ENCODE measurements at regions not wholly inside any gene's neighbourhood (a gene's known extent, or its start where the extent isn't known, plus 50 kb on each side); places are given as distances from the start of the nearest gene placed in this dataset.

DNA sequence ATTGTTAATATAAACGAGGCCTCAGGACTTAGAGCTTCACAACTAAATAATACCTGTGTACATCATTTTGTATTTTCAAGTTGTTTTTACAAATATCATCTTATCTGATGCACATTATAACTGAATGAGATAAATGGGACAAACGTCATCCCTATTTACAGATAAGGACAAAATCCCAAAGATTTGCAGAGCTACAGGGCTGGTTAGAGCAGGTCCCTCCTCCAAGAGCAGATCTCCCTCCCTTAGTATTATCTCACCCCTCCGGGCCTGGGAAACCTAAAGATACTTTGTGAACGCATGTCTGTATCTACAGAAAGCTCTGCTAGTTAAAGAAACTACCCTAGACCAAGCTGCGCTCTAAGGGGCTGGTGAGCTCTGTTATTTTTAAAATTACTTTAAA is 130.4 kb upstream of the PROKR2 start:
- no peak overlapping the region for H3K4me3 ChIP-seq (ENCODE audit: control extremely low read depth in 1 of 5, extremely low read depth in 1 of 5, insufficient read depth in 1 of 5, low read depth in 2 of 5, low read length in 4 of 5)
- peaks cover 54% of the 10 kb centered on the region for H3K27me3 Mint-ChIP-seq
- intact Hi-C loops (cut with micrococcal nuclease) = no loop called here
- no peak for TF ChIP-seq EZH2 (IDR thresholded peaks at IDR 0.05; ENCODE audit: borderline replicate concordance, insufficient read depth, low read depth, low read length, poor library complexity, severe bottlenecking)
- TF ChIP-seq, protein P1, sequence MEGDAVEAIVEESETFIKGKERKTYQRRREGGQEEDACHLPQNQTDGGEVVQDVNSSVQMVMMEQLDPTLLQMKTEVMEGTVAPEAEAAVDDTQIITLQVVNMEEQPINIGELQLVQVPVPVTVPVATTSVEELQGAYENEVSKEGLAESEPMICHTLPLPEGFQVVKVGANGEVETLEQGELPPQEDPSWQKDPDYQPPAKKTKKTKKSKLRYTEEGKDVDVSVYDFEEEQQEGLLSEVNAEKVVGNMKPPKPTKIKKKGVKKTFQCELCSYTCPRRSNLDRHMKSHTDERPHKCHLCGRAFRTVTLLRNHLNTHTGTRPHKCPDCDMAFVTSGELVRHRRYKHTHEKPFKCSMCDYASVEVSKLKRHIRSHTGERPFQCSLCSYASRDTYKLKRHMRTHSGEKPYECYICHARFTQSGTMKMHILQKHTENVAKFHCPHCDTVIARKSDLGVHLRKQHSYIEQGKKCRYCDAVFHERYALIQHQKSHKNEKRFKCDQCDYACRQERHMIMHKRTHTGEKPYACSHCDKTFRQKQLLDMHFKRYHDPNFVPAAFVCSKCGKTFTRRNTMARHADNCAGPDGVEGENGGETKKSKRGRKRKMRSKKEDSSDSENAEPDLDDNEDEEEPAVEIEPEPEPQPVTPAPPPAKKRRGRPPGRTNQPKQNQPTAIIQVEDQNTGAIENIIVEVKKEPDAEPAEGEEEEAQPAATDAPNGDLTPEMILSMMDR (IDR thresholded peaks at IDR 0.05) = no peak
- ChIA-PET POLR2A (no interaction called here), CTCF (interaction anchor here (0.7 to 3.3 kb wide), 7 partner anchors 9 to 321 kb away, joined by 3 to 18 read pairs (median 9); partner anchors contain the start of gene CDS2)
- no peak overlapping the region for H2AFZ ChIP-seq (ENCODE audit: insufficient read depth, low read depth, low read length, poor library complexity, severe bottlenecking)
- H3K4me2 ChIP-seq (replicated peaks; ENCODE audit: low read depth, low read length, poor library complexity, severe bottlenecking) = no peak overlapping the region
- ATAC-seq (ENCODE audit: low read depth) (no peak), DNase-seq (no peak)
- H3K4me1 Mint-ChIP-seq = no peaks in the 10 kb centered on the region
- no peaks in the 10 kb centered on the region for H3K79me2 ChIP-seq (ENCODE audit: control insufficient read depth, insufficient read depth, low read length)
- peaks cover 0 to 2% (median 0%) of the 10 kb centered on the region in 3 donors for H3K9me3 ChIP-seq (ENCODE audit: control extremely low read depth in 1 of 3, control insufficient read depth in 2 of 3, insufficient read depth in 1 of 3, low read length in 2 of 3)
- no peak overlapping the region for H3K9ac ChIP-seq (ENCODE audit: low read length)
- no peaks in the 10 kb centered on the region for H3K4me1 ChIP-seq (ENCODE audit: control insufficient read depth in 2 of 2, insufficient read depth in 2 of 2, low read length in 2 of 2)
- no peak overlapping the region for H3K27ac Mint-ChIP-seq
- H3K9me3 Mint-ChIP-seq (ENCODE audit: insufficient read depth) = no peaks in the 10 kb centered on the region
- no peak overlapping the region for H3K4me3 Mint-ChIP-seq
- H4K20me1 ChIP-seq (ENCODE audit: control insufficient read depth, insufficient read depth, low read length, poor library complexity, severe bottlenecking) = no peaks in the 10 kb centered on the region
- WGBS (ENCODE audit: insufficient coverage) = 83% methylated on average over 1 of the region's 5 CpGs
- no peak overlapping the region for H3K27ac ChIP-seq (ENCODE audit: low read length in 2 of 2)
- peaks cover 0 to 17% (median 4%) of the 10 kb centered on the region in 4 experiments for H3K27me3 ChIP-seq (replicated peaks in 1 of 4; ENCODE audit: control extremely low read depth in 1 of 4, control insufficient read depth in 3 of 4, insufficient read depth in 4 of 4, low read length in 3 of 4)
- no peaks in the 10 kb centered on the region for H3K36me3 ChIP-seq (replicated peaks in 1 of 2; ENCODE audit: control extremely low read depth in 1 of 2, control insufficient read depth in 1 of 2, extremely low read depth in 1 of 2, insufficient read depth in 2 of 2, low read length in 1 of 2)

DNA sequence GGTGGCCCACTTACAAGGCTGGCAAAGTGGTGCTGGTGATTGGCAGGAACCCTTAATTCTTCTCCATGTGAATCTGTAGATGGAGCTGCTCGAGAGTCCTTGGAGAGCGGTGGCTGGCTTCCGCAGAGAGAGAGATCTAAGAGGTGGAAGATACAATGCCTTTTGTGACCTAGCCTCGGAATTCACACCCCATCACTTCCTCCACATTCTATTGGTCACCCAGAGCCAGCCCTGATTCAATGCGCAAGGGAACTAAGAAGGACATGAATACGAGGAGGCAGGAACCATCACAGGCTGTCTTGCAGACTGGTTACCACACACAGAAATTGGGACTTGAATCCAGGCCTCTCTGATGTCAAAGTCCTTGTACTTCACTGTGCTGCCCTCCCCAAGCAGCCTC is 128.9 kb upstream of the PROKR2 start:
- TF ChIP-seq, protein P1 (IDR thresholded peaks at IDR 0.05) = no peak
- no peak for TF ChIP-seq EZH2 (IDR thresholded peaks at IDR 0.05; ENCODE audit: borderline replicate concordance, insufficient read depth, low read depth, low read length, poor library complexity, severe bottlenecking)
- ChIA-PET POLR2A (no interaction called here), CTCF (interaction anchor here (2.4 kb wide), 1 partner anchor 241 kb away, joined by 9 read pairs; no protein-coding TSS in a partner anchor)
- H3K27me3 Mint-ChIP-seq = peaks cover 60% of the 10 kb centered on the region
- Histone ChIP-seq H2AFZ (ENCODE audit: insufficient read depth, low read depth, low read length, poor library complexity, severe bottlenecking) (no peak overlapping the region), H3K4me1 (ENCODE audit: control insufficient read depth in 2 of 2, insufficient read depth in 2 of 2, low read length in 2 of 2) (no peaks in the 10 kb centered on the region), H4K20me1 (ENCODE audit: control insufficient read depth, insufficient read depth, low read length, poor library complexity, severe bottlenecking) (no peaks in the 10 kb centered on the region), H3K4me3 (ENCODE audit: control extremely low read depth in 1 of 5, extremely low read depth in 1 of 5, insufficient read depth in 1 of 5, low read depth in 2 of 5, low read length in 4 of 5) (no peak overlapping the region), H3K4me2 (replicated peaks; ENCODE audit: low read depth, low read length, poor library complexity, severe bottlenecking) (no peak overlapping the region), H3K36me3 (replicated peaks in 1 of 2; ENCODE audit: control extremely low read depth in 1 of 2, control insufficient read depth in 1 of 2, extremely low read depth in 1 of 2, insufficient read depth in 2 of 2, low read length in 1 of 2) (no peaks in the 10 kb centered on the region), H3K27me3 (replicated peaks in 1 of 4; ENCODE audit: control extremely low read depth in 1 of 4, control insufficient read depth in 3 of 4, insufficient read depth in 4 of 4, low read length in 3 of 4) (peaks cover 0 to 17% (median 4%) of the 10 kb centered on the region in 4 experiments), H3K27ac (ENCODE audit: low read length in 2 of 2) (no peak overlapping the region), H3K79me2 (ENCODE audit: control insufficient read depth, insufficient read depth, low read length) (no peaks in the 10 kb centered on the region), H3K9ac (ENCODE audit: low read length) (no peak overlapping the region), H3K9me3 (ENCODE audit: control extremely low read depth in 1 of 3, control insufficient read depth in 2 of 3, insufficient read depth in 1 of 3, low read length in 2 of 3) (no peaks in the 10 kb centered on the region)
- H3K4me1 Mint-ChIP-seq = no peaks in the 10 kb centered on the region
- 68% methylated on average over 3 of the region's 6 CpGs for WGBS (ENCODE audit: insufficient coverage)
- no peaks in the 10 kb centered on the region for H3K9me3 Mint-ChIP-seq (ENCODE audit: insufficient read depth)
- no peak for ATAC-seq (ENCODE audit: low read depth)
- no peak overlapping the region for H3K4me3 Mint-ChIP-seq
- H3K27ac Mint-ChIP-seq = no peak overlapping the region
- no peak for DNase-seq
- intact Hi-C loops (cut with micrococcal nuclease) = no loop called here
